ENCODE measurements at regions not wholly inside any gene's neighbourhood (a gene's known extent, or its start where the extent isn't known, plus 50 kb on each side); places are given as distances from the start of the nearest gene placed in this dataset.

- Histone ChIP-seq H3K36me3 (ENCODE audit: control insufficient read depth in 3 of 3, insufficient read depth in 3 of 3, low read length in 3 of 3) (no peaks in the 10 kb centered on the region), H3K27me3 (ENCODE audit: control insufficient read depth in 3 of 3, insufficient read depth in 3 of 3, low read length in 3 of 3) (no peaks in the 10 kb centered on the region), H3K9ac (ENCODE audit: low read depth in 1 of 3, low read length in 3 of 3) (no peak overlapping the region), H3K4me3 (ENCODE audit: low read length in 3 of 3) (no peak overlapping the region), H3K27ac (ENCODE audit: low read depth, low read length) (no peak overlapping the region), H3K9me3 (ENCODE audit: control insufficient read depth in 3 of 3, low read length in 3 of 3) (no peaks in the 10 kb centered on the region), H3K4me1 (ENCODE audit: control insufficient read depth in 3 of 3, insufficient read depth in 3 of 3, low read length in 3 of 3) (no peaks in the 10 kb centered on the region)
Measured at GRCh38 chr2:17107151-17107550, 411.1 kb downstream of the RAD51AP2 start.

DNA sequence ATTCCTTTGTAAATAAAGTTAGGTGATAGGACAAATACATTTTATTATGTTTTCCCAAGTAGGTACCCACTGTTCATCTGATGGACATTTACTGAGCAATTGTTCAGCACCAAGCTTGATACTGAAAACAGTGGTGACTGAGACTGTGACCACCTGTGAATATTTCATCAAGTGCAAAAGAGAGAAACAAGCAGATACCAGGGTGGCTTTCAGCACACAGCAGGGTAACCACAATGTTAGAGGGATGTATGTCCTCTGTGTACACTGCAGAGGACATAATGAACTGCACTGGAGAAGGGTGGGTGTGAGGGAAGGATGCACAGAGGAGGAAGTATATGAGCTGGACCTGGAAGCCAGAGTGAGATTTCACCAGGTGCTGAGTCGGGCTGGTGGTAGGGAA is 411.8 kb downstream of the RAD51AP2 start:
- H3K9me3 ChIP-seq (ENCODE audit: control insufficient read depth in 3 of 3, low read length in 3 of 3) = no peaks in the 10 kb centered on the region
- no peaks in the 10 kb centered on the region for H3K27me3 ChIP-seq (ENCODE audit: control insufficient read depth in 3 of 3, insufficient read depth in 3 of 3, low read length in 3 of 3)
- no peaks in the 10 kb centered on the region for H3K4me1 ChIP-seq (ENCODE audit: control insufficient read depth in 3 of 3, insufficient read depth in 3 of 3, low read length in 3 of 3)
- no peak overlapping the region for H3K4me3 ChIP-seq (ENCODE audit: low read length in 3 of 3)
- no peak overlapping the region for H3K9ac ChIP-seq (ENCODE audit: low read depth in 1 of 3, low read length in 3 of 3)
- H3K27ac ChIP-seq (ENCODE audit: low read depth, low read length) = no peak overlapping the region
- H3K36me3 ChIP-seq (ENCODE audit: control insufficient read depth in 3 of 3, insufficient read depth in 3 of 3, low read length in 3 of 3) = no peaks in the 10 kb centered on the region

DNA sequence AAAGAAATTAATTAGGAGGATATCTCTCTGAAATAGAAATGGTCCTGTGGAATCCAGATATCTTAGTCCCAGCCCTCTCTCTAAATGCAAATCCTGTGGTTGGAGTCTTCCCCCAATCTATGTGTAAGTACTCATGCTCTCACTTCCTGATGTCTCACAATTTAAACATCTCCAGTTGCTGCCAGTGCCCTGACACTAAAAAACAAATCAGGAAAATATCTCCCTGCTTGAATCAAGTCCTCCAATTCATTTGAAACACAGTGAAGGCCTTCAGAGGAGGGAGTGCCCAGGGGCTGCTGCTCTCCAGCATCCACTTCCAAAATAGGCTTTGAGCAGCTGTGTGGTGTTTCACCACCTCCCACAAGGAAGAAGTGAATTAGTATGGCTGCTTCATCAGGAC is 413.8 kb downstream of the RAD51AP2 start:
- Histone ChIP-seq H3K27ac (ENCODE audit: low read depth, low read length) (no peak overlapping the region), H3K4me1 (ENCODE audit: control insufficient read depth in 3 of 3, insufficient read depth in 3 of 3, low read length in 3 of 3) (no peaks in the 10 kb centered on the region), H3K4me3 (ENCODE audit: low read length in 3 of 3) (no peak overlapping the region), H3K9me3 (ENCODE audit: control insufficient read depth in 3 of 3, low read length in 3 of 3) (no peaks in the 10 kb centered on the region), H3K36me3 (ENCODE audit: control insufficient read depth in 3 of 3, insufficient read depth in 3 of 3, low read length in 3 of 3) (no peaks in the 10 kb centered on the region), H3K9ac (ENCODE audit: low read depth in 1 of 3, low read length in 3 of 3) (no peak overlapping the region), H3K27me3 (ENCODE audit: control insufficient read depth in 3 of 3, insufficient read depth in 3 of 3, low read length in 3 of 3) (no peaks in the 10 kb centered on the region)

- no peaks in the 10 kb centered on the region for H3K27me3 ChIP-seq (ENCODE audit: control insufficient read depth in 3 of 3, insufficient read depth in 3 of 3, low read length in 3 of 3)
- no peaks in the 10 kb centered on the region for H3K4me1 ChIP-seq (ENCODE audit: control insufficient read depth in 3 of 3, insufficient read depth in 3 of 3, low read length in 3 of 3)
- no peak overlapping the region for H3K27ac ChIP-seq (ENCODE audit: low read depth, low read length)
- H3K9me3 ChIP-seq (ENCODE audit: control insufficient read depth in 3 of 3, low read length in 3 of 3) = no peaks in the 10 kb centered on the region
- no peak overlapping the region for H3K4me3 ChIP-seq (ENCODE audit: low read length in 3 of 3)
- no peaks in the 10 kb centered on the region for H3K36me3 ChIP-seq (ENCODE audit: control insufficient read depth in 3 of 3, insufficient read depth in 3 of 3, low read length in 3 of 3)
- no peak overlapping the region for H3K9ac ChIP-seq (ENCODE audit: low read depth in 1 of 3, low read length in 3 of 3)
Measured at GRCh38 chr2:17101596-17101995, 416.6 kb downstream of the RAD51AP2 start.

DNA sequence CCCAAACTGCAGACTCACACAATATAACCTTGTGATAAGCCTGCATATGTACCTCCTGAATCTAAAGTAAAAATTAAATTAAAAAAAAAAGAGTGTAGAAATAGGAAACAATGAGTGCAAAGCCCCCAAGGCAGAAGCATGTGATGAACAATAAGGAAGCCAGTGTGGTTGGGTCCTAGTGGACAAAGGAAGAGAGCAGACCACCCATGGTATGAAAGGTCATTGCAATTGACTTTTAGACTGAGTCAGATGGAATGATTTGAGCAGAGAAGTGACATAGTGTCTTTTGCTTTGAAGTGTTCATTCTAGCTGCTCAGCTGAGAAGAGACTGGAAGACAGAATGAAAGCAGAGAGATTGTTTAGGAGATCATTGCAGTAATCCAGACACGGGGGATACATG is 417.1 kb downstream of the RAD51AP2 start:
- Histone ChIP-seq H3K9ac (ENCODE audit: low read depth in 1 of 3, low read length in 3 of 3) (no peak overlapping the region), H3K4me1 (ENCODE audit: control insufficient read depth in 3 of 3, insufficient read depth in 3 of 3, low read length in 3 of 3) (no peaks in the 10 kb centered on the region), H3K27me3 (ENCODE audit: control insufficient read depth in 3 of 3, insufficient read depth in 3 of 3, low read length in 3 of 3) (no peaks in the 10 kb centered on the region), H3K4me3 (ENCODE audit: low read length in 3 of 3) (no peak overlapping the region), H3K36me3 (ENCODE audit: control insufficient read depth in 3 of 3, insufficient read depth in 3 of 3, low read length in 3 of 3) (no peaks in the 10 kb centered on the region), H3K9me3 (ENCODE audit: control insufficient read depth in 3 of 3, low read length in 3 of 3) (no peaks in the 10 kb centered on the region), H3K27ac (ENCODE audit: low read depth, low read length) (no peak overlapping the region)

DNA sequence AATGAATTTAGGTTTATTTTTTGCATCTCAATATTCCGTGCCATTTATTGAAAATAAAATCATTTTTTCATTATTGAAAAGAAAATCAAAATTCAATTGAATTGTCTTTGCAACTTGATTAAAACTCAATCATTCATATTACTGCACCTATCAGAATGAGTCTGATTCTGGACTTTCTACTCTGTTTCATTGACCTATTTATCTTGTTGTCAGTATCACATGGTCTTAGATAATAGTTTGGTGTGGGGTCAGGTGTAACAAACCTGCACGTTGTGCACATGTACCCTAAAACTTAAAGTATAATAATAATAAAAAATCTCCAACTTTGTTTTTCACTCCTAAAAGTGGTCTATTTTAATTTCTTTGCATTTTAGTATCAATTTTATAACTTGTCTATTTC is 422.9 kb downstream of the RAD51AP2 start:
- H3K27ac ChIP-seq (ENCODE audit: low read depth, low read length) = no peak overlapping the region
- no peaks in the 10 kb centered on the region for H3K4me1 ChIP-seq (ENCODE audit: control insufficient read depth in 3 of 3, insufficient read depth in 3 of 3, low read length in 3 of 3)
- H3K36me3 ChIP-seq (ENCODE audit: control insufficient read depth in 3 of 3, insufficient read depth in 3 of 3, low read length in 3 of 3) = no peaks in the 10 kb centered on the region
- H3K9me3 ChIP-seq (ENCODE audit: control insufficient read depth in 3 of 3, low read length in 3 of 3) = no peaks in the 10 kb centered on the region
- no peaks in the 10 kb centered on the region for H3K27me3 ChIP-seq (ENCODE audit: control insufficient read depth in 3 of 3, insufficient read depth in 3 of 3, low read length in 3 of 3)
- no peak overlapping the region for H3K4me3 ChIP-seq (ENCODE audit: low read length in 3 of 3)
- no peak overlapping the region for H3K9ac ChIP-seq (ENCODE audit: low read depth in 1 of 3, low read length in 3 of 3)

- Histone ChIP-seq H3K9ac (ENCODE audit: low read depth in 1 of 3, low read length in 3 of 3) (no peak overlapping the region), H3K4me3 (ENCODE audit: low read length in 3 of 3) (no peak overlapping the region), H3K27me3 (ENCODE audit: control insufficient read depth in 3 of 3, insufficient read depth in 3 of 3, low read length in 3 of 3) (no peaks in the 10 kb centered on the region), H3K36me3 (ENCODE audit: control insufficient read depth in 3 of 3, insufficient read depth in 3 of 3, low read length in 3 of 3) (no peaks in the 10 kb centered on the region), H3K9me3 (ENCODE audit: control insufficient read depth in 3 of 3, low read length in 3 of 3) (no peaks in the 10 kb centered on the region), H3K27ac (ENCODE audit: low read depth, low read length) (no peak overlapping the region), H3K4me1 (ENCODE audit: control insufficient read depth in 3 of 3, insufficient read depth in 3 of 3, low read length in 3 of 3) (no peaks in the 10 kb centered on the region)
Measured at GRCh38 chr2:17093712-17094111, 424.5 kb downstream of the RAD51AP2 start.

- Histone ChIP-seq H3K27ac (ENCODE audit: low read depth, low read length) (no peak overlapping the region), H3K9me3 (ENCODE audit: control insufficient read depth in 3 of 3, low read length in 3 of 3) (no peaks in the 10 kb centered on the region), H3K27me3 (ENCODE audit: control insufficient read depth in 3 of 3, insufficient read depth in 3 of 3, low read length in 3 of 3) (no peaks in the 10 kb centered on the region), H3K4me3 (ENCODE audit: low read length in 3 of 3) (no peak overlapping the region), H3K9ac (ENCODE audit: low read depth in 1 of 3, low read length in 3 of 3) (no peak overlapping the region), H3K4me1 (ENCODE audit: control insufficient read depth in 3 of 3, insufficient read depth in 3 of 3, low read length in 3 of 3) (no peaks in the 10 kb centered on the region), H3K36me3 (ENCODE audit: control insufficient read depth in 3 of 3, insufficient read depth in 3 of 3, low read length in 3 of 3) (no peaks in the 10 kb centered on the region)
Measured at GRCh38 chr2:17086990-17087389, 421.4 kb upstream of the CYRIA start.

- H3K4me3 ChIP-seq (ENCODE audit: low read length in 3 of 3) = no peak overlapping the region
- no peak overlapping the region for H3K9ac ChIP-seq (ENCODE audit: low read depth in 1 of 3, low read length in 3 of 3)
- no peaks in the 10 kb centered on the region for H3K36me3 ChIP-seq (ENCODE audit: control insufficient read depth in 3 of 3, insufficient read depth in 3 of 3, low read length in 3 of 3)
- no peaks in the 10 kb centered on the region for H3K4me1 ChIP-seq (ENCODE audit: control insufficient read depth in 3 of 3, insufficient read depth in 3 of 3, low read length in 3 of 3)
- H3K9me3 ChIP-seq (ENCODE audit: control insufficient read depth in 3 of 3, low read length in 3 of 3) = no peaks in the 10 kb centered on the region
- H3K27me3 ChIP-seq (ENCODE audit: control insufficient read depth in 3 of 3, insufficient read depth in 3 of 3, low read length in 3 of 3) = no peaks in the 10 kb centered on the region
- no peak overlapping the region for H3K27ac ChIP-seq (ENCODE audit: low read depth, low read length)
Measured at GRCh38 chr2:17085546-17086202, 420.0 kb upstream of the CYRIA start.

DNA sequence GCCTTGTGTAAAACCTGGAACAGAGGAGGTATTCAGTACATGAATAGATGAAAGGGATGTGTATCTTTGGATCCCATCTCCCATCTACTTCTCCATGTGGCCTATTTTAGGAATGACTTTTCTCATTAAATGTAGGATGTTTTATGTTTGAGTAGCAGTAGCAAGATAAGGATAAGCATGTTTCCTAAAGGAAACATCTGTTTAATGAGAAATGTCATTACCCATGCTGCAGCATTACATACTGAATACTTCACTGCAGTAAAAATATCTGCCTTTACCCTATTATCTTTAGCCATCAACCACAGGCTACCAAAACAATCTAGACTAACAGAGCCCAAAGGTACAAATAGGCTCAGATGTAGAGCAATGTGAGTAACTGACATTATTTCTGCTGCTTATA is 419.2 kb upstream of the CYRIA start:
- Histone ChIP-seq H3K27me3 (ENCODE audit: control insufficient read depth in 3 of 3, insufficient read depth in 3 of 3, low read length in 3 of 3) (no peaks in the 10 kb centered on the region), H3K9ac (ENCODE audit: low read depth in 1 of 3, low read length in 3 of 3) (no peak overlapping the region), H3K9me3 (ENCODE audit: control insufficient read depth in 3 of 3, low read length in 3 of 3) (no peaks in the 10 kb centered on the region), H3K27ac (ENCODE audit: low read depth, low read length) (no peak overlapping the region), H3K4me1 (ENCODE audit: control insufficient read depth in 3 of 3, insufficient read depth in 3 of 3, low read length in 3 of 3) (no peaks in the 10 kb centered on the region), H3K36me3 (ENCODE audit: control insufficient read depth in 3 of 3, insufficient read depth in 3 of 3, low read length in 3 of 3) (no peaks in the 10 kb centered on the region), H3K4me3 (ENCODE audit: low read length in 3 of 3) (no peak overlapping the region)

- H3K4me1 ChIP-seq (ENCODE audit: control insufficient read depth in 3 of 3, insufficient read depth in 3 of 3, low read length in 3 of 3) = no peaks in the 10 kb centered on the region
- H3K9me3 ChIP-seq (ENCODE audit: control insufficient read depth in 3 of 3, low read length in 3 of 3) = peaks cover 0 to 2% (median 0%) of the 10 kb centered on the region in 3 donors
- no peak overlapping the region for H3K4me3 ChIP-seq (ENCODE audit: low read length in 3 of 3)
- H3K9ac ChIP-seq (ENCODE audit: low read depth in 1 of 3, low read length in 3 of 3) = no peak overlapping the region
- no peak overlapping the region for H3K27ac ChIP-seq (ENCODE audit: low read depth, low read length)
- H3K27me3 ChIP-seq (ENCODE audit: control insufficient read depth in 3 of 3, insufficient read depth in 3 of 3, low read length in 3 of 3) = no peaks in the 10 kb centered on the region
- no peaks in the 10 kb centered on the region for H3K36me3 ChIP-seq (ENCODE audit: control insufficient read depth in 3 of 3, insufficient read depth in 3 of 3, low read length in 3 of 3)
Measured at GRCh38 chr2:17083902-17084301, 418.3 kb upstream of the CYRIA start.

Measured in skeletal muscle tissue (tissue), 3 donors.